BLaER1 (cell line): ENCODE measurements at regions not wholly inside any gene's neighbourhood (a gene's known extent, or its start where the extent isn't known, plus 50 kb on each side); places are given as distances from the start of the nearest gene placed in this dataset.

ENCODE experiments used
- H3K27ac ChIP-seq: shearing (Covaris generic); formaldehyde crosslinking; 2 replicates; pipeline ENCODE4 v1.8.1; 2022
- H3K27me3 ChIP-seq: shearing (Covaris generic); formaldehyde crosslinking; 2 replicates; pipeline ENCODE4 v1.8.1; 2022
- H3K36me3 ChIP-seq: shearing (Covaris generic); formaldehyde crosslinking; 2 replicates; pipeline ENCODE4 v1.8.1; 2022
- H3K4me1 ChIP-seq: shearing (Covaris generic); formaldehyde crosslinking; 2 replicates; pipeline ENCODE4 v1.8.1; 2022
- H3K4me2 ChIP-seq: shearing (Covaris generic); formaldehyde crosslinking; 2 replicates; pipeline ENCODE4 v1.8.1; 2022
- H3K4me3 ChIP-seq: shearing (Covaris generic); formaldehyde crosslinking; 2 replicates; pipeline ENCODE4 v1.8.1; 2022
- H3K9ac ChIP-seq: shearing (Covaris generic); formaldehyde crosslinking; 2 replicates; pipeline ENCODE4 v1.8.1; 2022
- H3K9me3 ChIP-seq: shearing (Covaris generic); formaldehyde crosslinking; 2 replicates; pipeline ENCODE4 v1.8.1; 2022
- H4K20me1 ChIP-seq: shearing (Covaris generic); formaldehyde crosslinking; 2 replicates; pipeline ENCODE4 v1.8.1; 2022
- Cebpa-rat ChIP-seq: shearing (Covaris generic); IDR thresholded peaks from 2 replicates; pipeline ENCODE4 v1.8.1; 2022

- Histone ChIP-seq H3K27me3 (no peaks in the 10 kb centered on the region), H3K9me3 (peaks cover 10% of the 10 kb centered on the region), H3K36me3 (no peaks in the 10 kb centered on the region), H3K9ac (no peak overlapping the region), H3K4me2 (no peak overlapping the region), H4K20me1 (no peaks in the 10 kb centered on the region), H3K27ac (no peak overlapping the region), H3K4me3 (no peak overlapping the region), H3K4me1 (no peaks in the 10 kb centered on the region)
- no peak for TF ChIP-seq Cebpa-rat
These were observed 55.9 kb downstream of the BAMBI start for GRCh38 chr10:28733245-28733644.

GRCh38 chr10:28733647-28734046 is 56.3 kb downstream of the BAMBI start:
- no peak for TF ChIP-seq Cebpa-rat
- no peaks in the 10 kb centered on the region for H3K4me1 ChIP-seq
- no peaks in the 10 kb centered on the region for H3K36me3 ChIP-seq
- H3K9ac ChIP-seq = no peak overlapping the region
- no peaks in the 10 kb centered on the region for H4K20me1 ChIP-seq
- no peak overlapping the region for H3K27ac ChIP-seq
- peaks cover 10% of the 10 kb centered on the region for H3K9me3 ChIP-seq
- no peak overlapping the region for H3K4me3 ChIP-seq
- no peak overlapping the region for H3K4me2 ChIP-seq
- H3K27me3 ChIP-seq = no peaks in the 10 kb centered on the region

GRCh38 chr10:28734938-28735759 is 57.8 kb downstream of the BAMBI start:
- Histone ChIP-seq H3K27ac (no peak overlapping the region), H3K36me3 (no peaks in the 10 kb centered on the region), H3K4me2 (no peak overlapping the region)

GRCh38 chr10:28737096-28737495 is 59.8 kb downstream of the BAMBI start:
- Histone ChIP-seq H3K27me3 (no peaks in the 10 kb centered on the region), H3K4me1 (peaks cover 21% of the 10 kb centered on the region), H3K9ac (no peak overlapping the region), H3K36me3 (no peaks in the 10 kb centered on the region), H3K4me2 (no peak overlapping the region), H3K9me3 (peaks cover 10% of the 10 kb centered on the region), H4K20me1 (no peaks in the 10 kb centered on the region), H3K4me3 (no peak overlapping the region), H3K27ac (no peak overlapping the region)
- no peak for TF ChIP-seq Cebpa-rat

More at GRCh38 chr10:28734938-28735759, 57.8 kb downstream of the BAMBI start:
- Histone ChIP-seq H3K9ac (no peak overlapping the region), H3K4me3 (no peak overlapping the region), H3K4me1 (peaks cover 11% of the 10 kb centered on the region), H3K9me3 (peaks cover 10% of the 10 kb centered on the region), H3K27me3 (no peaks in the 10 kb centered on the region), H4K20me1 (no peaks in the 10 kb centered on the region)
- TF ChIP-seq Cebpa-rat = no peak

- no peaks in the 10 kb centered on the region for H3K36me3 ChIP-seq
- no peak overlapping the region for H3K4me2 ChIP-seq
- H3K9me3 ChIP-seq = peaks cover 10% of the 10 kb centered on the region
- H3K9ac ChIP-seq = no peak overlapping the region
- no peaks in the 10 kb centered on the region for H3K27me3 ChIP-seq
- H3K4me1 ChIP-seq = peaks cover 23% of the 10 kb centered on the region
- no peak overlapping the region for H3K4me3 ChIP-seq
- no peak for TF ChIP-seq Cebpa-rat
- H4K20me1 ChIP-seq = no peaks in the 10 kb centered on the region
- no peak overlapping the region for H3K27ac ChIP-seq
These were observed 60.9 kb downstream of the BAMBI start for GRCh38 chr10:28738200-28738599.

- no peak for TF ChIP-seq Cebpa-rat
- Histone ChIP-seq H3K4me1 (peaks cover 30% of the 10 kb centered on the region), H3K27me3 (no peaks in the 10 kb centered on the region), H3K4me3 (no peak overlapping the region), H3K4me2 (no peak overlapping the region), H4K20me1 (no peaks in the 10 kb centered on the region), H3K27ac (no peak overlapping the region), H3K9me3 (peaks cover 16% of the 10 kb centered on the region), H3K9ac (no peak overlapping the region), H3K36me3 (no peaks in the 10 kb centered on the region)
These were observed 66.3 kb downstream of the BAMBI start for GRCh38 chr10:28743576-28743975.

- no peak for TF ChIP-seq Cebpa-rat
- Histone ChIP-seq H3K27ac (no peak overlapping the region), H3K9me3 (peaks cover 16% of the 10 kb centered on the region), H4K20me1 (no peaks in the 10 kb centered on the region), H3K27me3 (no peaks in the 10 kb centered on the region), H3K4me2 (no peak overlapping the region), H3K36me3 (no peaks in the 10 kb centered on the region), H3K4me1 (peaks cover 28% of the 10 kb centered on the region), H3K4me3 (no peak overlapping the region), H3K9ac (no peak overlapping the region)
These were observed 66.9 kb downstream of the BAMBI start for GRCh38 chr10:28744069-28744768.

- H3K9me3 ChIP-seq = peaks cover 21% of the 10 kb centered on the region
- no peak for TF ChIP-seq Cebpa-rat
- no peaks in the 10 kb centered on the region for H3K4me1 ChIP-seq
- no peak overlapping the region for H3K4me3 ChIP-seq
- no peaks in the 10 kb centered on the region for H3K36me3 ChIP-seq
- no peak overlapping the region for H3K4me2 ChIP-seq
- H3K27ac ChIP-seq = no peak overlapping the region
- no peaks in the 10 kb centered on the region for H4K20me1 ChIP-seq
- no peaks in the 10 kb centered on the region for H3K27me3 ChIP-seq
- no peak overlapping the region for H3K9ac ChIP-seq
These were observed 77.8 kb downstream of the BAMBI start for GRCh38 chr10:28754930-28755718.

GRCh38 chr10:28761084-28761846 is 83.9 kb downstream of the BAMBI start:
- no peak overlapping the region for H3K4me2 ChIP-seq
- no peak overlapping the region for H3K27ac ChIP-seq
- H3K4me3 ChIP-seq = no peak overlapping the region
- peaks cover 7% of the 10 kb centered on the region; the same call in 1 of the 2 replicates for H3K4me1 ChIP-seq
- H3K9ac ChIP-seq = no peak overlapping the region
- no peaks in the 10 kb centered on the region for H4K20me1 ChIP-seq
- no peaks in the 10 kb centered on the region for H3K27me3 ChIP-seq
- TF ChIP-seq Cebpa-rat = no peak
- H3K36me3 ChIP-seq = no peaks in the 10 kb centered on the region
- H3K9me3 ChIP-seq = 0 out of 2 replicates have a peak, but pooled peaks cover 4% of the 10 kb centered on the region
